ENCODE measurements at regions not wholly inside any gene's neighbourhood (a gene's known extent, or its start where the extent isn't known, plus 50 kb on each side); places are given as distances from the start of the nearest gene placed in this dataset.

- TF ChIP-seq POLR2A (IDR thresholded peaks at IDR 0.05; ENCODE audit: extremely low read depth, insufficient read length) (no peak), MYC (IDR thresholded peaks at IDR 0.05; ENCODE audit: low read depth, low read length) (no peak), CTCF (IDR thresholded peaks at IDR 0.05; ENCODE audit: low read depth, low read length) (no peak)
- TF ChIP-seq, protein P1, sequence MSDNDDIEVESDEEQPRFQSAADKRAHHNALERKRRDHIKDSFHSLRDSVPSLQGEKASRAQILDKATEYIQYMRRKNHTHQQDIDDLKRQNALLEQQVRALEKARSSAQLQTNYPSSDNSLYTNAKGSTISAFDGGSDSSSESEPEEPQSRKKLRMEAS (IDR thresholded peaks at IDR 0.05; ENCODE audit: low read depth, low read length): no peak
- H3K4me3 ChIP-seq (ENCODE audit: low read depth, low read length): no peak overlapping the region
- no peak for DNase-seq (ENCODE audit: low read depth)
Measured at GRCh38 chr17:14854691-14855090, 410.4 kb downstream of the PMP22 start.

DNA sequence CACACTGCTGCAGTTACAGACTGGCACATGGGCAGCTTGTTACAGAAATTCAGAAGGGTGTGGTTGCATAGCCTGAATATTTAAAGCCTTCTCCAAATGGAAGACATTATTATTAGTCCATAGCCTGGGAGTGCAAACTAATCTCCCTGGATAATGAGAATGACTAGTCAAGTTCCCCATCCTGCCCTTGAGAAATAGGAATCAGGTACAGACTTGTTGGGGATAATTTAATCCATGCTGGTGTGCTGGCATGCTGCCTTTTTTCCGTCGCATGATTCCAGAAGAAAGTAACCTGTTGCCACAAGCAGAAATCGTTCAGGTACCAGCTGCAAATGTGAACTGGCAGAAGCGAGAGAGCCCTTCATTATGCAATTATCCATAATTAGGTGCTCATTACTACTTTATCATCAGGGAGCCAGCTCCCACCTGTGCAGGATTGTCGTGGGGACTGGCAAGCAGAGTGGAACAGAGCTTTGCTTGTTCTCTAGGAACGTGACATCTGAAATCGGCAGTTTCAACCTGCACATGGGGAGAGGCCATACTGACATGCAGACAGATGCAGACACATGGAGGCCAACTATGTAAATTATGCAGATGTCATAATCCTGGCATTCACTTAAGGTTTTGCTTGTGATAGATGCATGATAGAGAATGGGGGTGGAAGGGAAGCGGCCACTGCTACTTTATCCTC, 419.4 kb downstream of the PMP22 start:
- H3K4me3 ChIP-seq (ENCODE audit: low read depth, low read length): no peak overlapping the region
- DNase-seq (ENCODE audit: low read depth): no peak
- TF ChIP-seq, protein P1 (IDR thresholded peaks at IDR 0.05; ENCODE audit: low read depth, low read length): no peak
- no peak for TF ChIP-seq MYC (IDR thresholded peaks at IDR 0.05; ENCODE audit: low read depth, low read length)
- TF ChIP-seq POLR2A (IDR thresholded peaks at IDR 0.05; ENCODE audit: extremely low read depth, insufficient read length): no peak

DNA sequence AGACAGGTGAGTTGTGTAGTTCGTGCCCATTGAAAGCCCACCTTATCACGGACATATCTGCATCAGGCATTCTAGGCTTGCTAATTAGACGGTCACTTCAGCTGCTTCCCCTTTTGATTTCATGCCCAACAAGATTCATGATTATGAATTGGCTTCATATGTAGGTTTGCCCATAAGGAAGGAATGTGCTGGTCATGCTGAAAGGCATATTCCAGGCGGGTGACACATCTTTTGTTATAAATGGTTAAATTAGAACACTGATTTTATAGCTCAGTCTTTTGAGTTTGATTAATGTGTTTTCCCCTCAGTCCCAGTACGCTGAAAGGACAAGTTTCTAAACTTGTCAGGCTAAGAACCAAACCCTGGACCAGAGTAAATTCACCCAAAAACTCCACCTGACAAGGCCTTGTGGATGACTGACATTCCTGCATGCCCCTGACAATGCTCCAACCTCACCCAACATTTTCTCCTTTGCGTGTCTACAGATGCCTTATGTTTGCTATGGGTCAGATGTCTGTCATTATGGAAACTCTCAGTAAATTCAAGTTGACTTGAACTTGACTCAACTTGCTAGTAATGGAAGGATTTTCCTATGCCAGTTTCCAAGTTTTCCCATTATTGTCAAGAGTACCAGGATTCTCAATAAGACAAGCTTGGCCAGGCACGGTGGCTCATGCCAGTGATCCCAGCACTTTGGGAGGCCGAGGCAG, 421.9 kb downstream of the PMP22 start:
- no peak for DNase-seq (ENCODE audit: low read depth)
- TF ChIP-seq MYC (IDR thresholded peaks at IDR 0.05; ENCODE audit: low read depth, low read length): no peak
- TF ChIP-seq, protein P1 (IDR thresholded peaks at IDR 0.05; ENCODE audit: low read depth, low read length): no peak
- TF ChIP-seq POLR2A (IDR thresholded peaks at IDR 0.05; ENCODE audit: extremely low read depth, insufficient read length): no peak
- no peak for TF ChIP-seq CTCF (IDR thresholded peaks at IDR 0.05; ENCODE audit: low read depth, low read length)

GRCh38 chr17:14840616-14841231, 424.4 kb downstream of the PMP22 start:
- TF ChIP-seq CTCF (IDR thresholded peaks at IDR 0.05; ENCODE audit: low read depth, low read length) (no peak), MYC (IDR thresholded peaks at IDR 0.05; ENCODE audit: low read depth, low read length) (no peak), POLR2A (IDR thresholded peaks at IDR 0.05; ENCODE audit: extremely low read depth, insufficient read length) (no peak)
- TF ChIP-seq, protein P1 (IDR thresholded peaks at IDR 0.05; ENCODE audit: low read depth, low read length): no peak
- no peak for DNase-seq (ENCODE audit: low read depth)
- no peak overlapping the region for H3K4me3 ChIP-seq (ENCODE audit: low read depth, low read length)

More for the DNA sequence above, 421.9 kb downstream of the PMP22 start:
- no peak overlapping the region for H3K4me3 ChIP-seq (ENCODE audit: low read depth, low read length)

- TF ChIP-seq MYC (IDR thresholded peaks at IDR 0.05; ENCODE audit: low read depth, low read length): no peak
Measured at GRCh38 chr17:14838567-14838966, 426.6 kb downstream of the PMP22 start.

GRCh38 chr17:14833201-14833785, 431.8 kb downstream of the PMP22 start:
- peak; percentile 46 for DNase-seq (ENCODE audit: low read depth)
- no peak overlapping the region for H3K4me3 ChIP-seq (ENCODE audit: low read depth, low read length)

More at GRCh38 chr17:14838567-14838966, 426.6 kb downstream of the PMP22 start:
- H3K4me3 ChIP-seq (ENCODE audit: low read depth, low read length): no peak overlapping the region
- DNase-seq (ENCODE audit: low read depth): no peak

More at GRCh38 chr17:14833201-14833785, 431.8 kb downstream of the PMP22 start:
- TF ChIP-seq POLR2A (IDR thresholded peaks at IDR 0.05; ENCODE audit: extremely low read depth, insufficient read length): no peak
- no peak for TF ChIP-seq MYC (IDR thresholded peaks at IDR 0.05; ENCODE audit: low read depth, low read length)
- TF ChIP-seq, protein P1 (IDR thresholded peaks at IDR 0.05; ENCODE audit: low read depth, low read length): no peak
- TF ChIP-seq CTCF (IDR thresholded peaks at IDR 0.05; ENCODE audit: low read depth, low read length): no peak

All from NB4 (cell line).